HepG2 (cell line): ENCODE measurements at regions not wholly inside any gene's neighbourhood (a gene's known extent, or its start where the extent isn't known, plus 50 kb on each side); places are given as distances from the start of the nearest gene placed in this dataset.

ENCODE experiments used
- ARNT ChIP-seq: fragments of 450-650 bp; IDR thresholded peaks from 2 replicates; pipeline ENCODE4 v1.6.1; 2017
- BRD4 ChIP-seq: sonication (generic); formaldehyde crosslinking; IDR thresholded peaks from 2 replicates; pipeline ENCODE4 v1.4.0; 2020; ENCODE audit warnings: missing genetic modification reagents
- GTF2F1 ChIP-seq: fragments of 150-350 bp; IDR thresholded peaks from 2 replicates; pipeline ENCODE4 v1.6.1; 2014; ENCODE audit warnings: low read length
- HNRNPL ChIP-seq: fragments of 200-400 bp; formaldehyde crosslinking; IDR thresholded peaks from 2 replicates; pipeline ENCODE4 v1.6.1; 2017; ENCODE audit warnings: mild to moderate bottlenecking, low read depth, low read length
- ISX ChIP-seq: sonication (generic); formaldehyde crosslinking; conservative IDR thresholded peaks from 2 replicates; pipeline ENCODE4 v1.5.0; 2020; ENCODE audit warnings: missing genetic modification reagents
- KDM2A ChIP-seq: sonication (generic); formaldehyde crosslinking; IDR thresholded peaks from 2 replicates; pipeline ENCODE4 v1.4.0; 2020; ENCODE audit warnings: low read depth, missing genetic modification reagents, borderline replicate concordance
- MED13 ChIP-seq: sonication (generic); formaldehyde crosslinking; IDR thresholded peaks from 2 replicates; pipeline ENCODE4 v1.5.0; 2020; ENCODE audit warnings: missing genetic modification reagents
- MNT ChIP-seq: fragments of 450-650 bp; IDR thresholded peaks from 2 replicates; pipeline ENCODE4 v1.6.1; 2016
- NR1H2 ChIP-seq: sonication (generic); formaldehyde crosslinking; IDR thresholded peaks from 2 replicates; pipeline ENCODE4 v1.8.1; 2022; ENCODE audit warnings: low read depth, missing genetic modification reagents, borderline replicate concordance
- ZIK1 ChIP-seq: sonication (generic); formaldehyde crosslinking; IDR thresholded peaks from 2 replicates; pipeline ENCODE4 v1.5.0; 2020; ENCODE audit warnings: mild to moderate bottlenecking, low read depth, missing genetic modification reagents, borderline replicate concordance
- ZNF274 ChIP-seq: sonication (generic); formaldehyde crosslinking; IDR thresholded peaks from 2 replicates; pipeline ENCODE4 v1.5.1; 2020; ENCODE audit warnings: mild to moderate bottlenecking, missing genetic modification reagents
- ZNF350 ChIP-seq: sonication (generic); formaldehyde crosslinking; IDR thresholded peaks from 2 replicates; pipeline ENCODE4 v1.4.0; 2020; ENCODE audit warnings: mild to moderate bottlenecking, low read depth, missing genetic modification reagents, borderline replicate concordance
- ZNF503 ChIP-seq: sonication (generic); formaldehyde crosslinking; IDR thresholded peaks from 2 replicates; pipeline ENCODE4 v1.4.0; 2020; ENCODE audit warnings: missing genetic modification reagents
- ZNF747 ChIP-seq: sonication (generic); formaldehyde crosslinking; IDR thresholded peaks from 2 replicates; pipeline ENCODE4 v1.8.1; 2023; ENCODE audit warnings: missing genetic modification reagents, mild to moderate bottlenecking, borderline replicate concordance
- TF ChIP-seq, protein P1 (sequence below): sonication (generic); formaldehyde crosslinking; conservative IDR thresholded peaks from 2 replicates; pipeline ENCODE4 v1.4.0; 2020; ENCODE audit warnings: missing genetic modification reagents
- TF ChIP-seq, protein P2 (sequence below): sonication (generic); formaldehyde crosslinking; IDR thresholded peaks from 2 replicates; pipeline ENCODE4 v1.4.0; 2020; ENCODE audit warnings: mild to moderate bottlenecking, missing genetic modification reagents

GRCh38 chr14:54291491-54292191 lies 105.2 kb upstream of the CDKN3 start (continued):
- TF ChIP-seq ZNF503 (CRISPR knock-in tag) (peak; percentile 79; the same call in 1 of the 2 replicates), ZNF747 (CRISPR knock-in tag) (no peak), ISX (CRISPR knock-in tag) (no peak), BRD4 (no peak), ZNF350 (CRISPR knock-in tag) (peak; percentile 29; the same call in 1 of the 2 replicates), KDM2A (CRISPR knock-in tag) (no peak), ZNF274 (CRISPR knock-in tag) (no peak), GTF2F1 (no peak), ZIK1 (no peak), NR1H2 (no peak), MED13 (CRISPR knock-in tag) (no peak), ARNT (no peak), HNRNPL (no peak), MNT (no peak)
- TF ChIP-seq, protein P1, sequence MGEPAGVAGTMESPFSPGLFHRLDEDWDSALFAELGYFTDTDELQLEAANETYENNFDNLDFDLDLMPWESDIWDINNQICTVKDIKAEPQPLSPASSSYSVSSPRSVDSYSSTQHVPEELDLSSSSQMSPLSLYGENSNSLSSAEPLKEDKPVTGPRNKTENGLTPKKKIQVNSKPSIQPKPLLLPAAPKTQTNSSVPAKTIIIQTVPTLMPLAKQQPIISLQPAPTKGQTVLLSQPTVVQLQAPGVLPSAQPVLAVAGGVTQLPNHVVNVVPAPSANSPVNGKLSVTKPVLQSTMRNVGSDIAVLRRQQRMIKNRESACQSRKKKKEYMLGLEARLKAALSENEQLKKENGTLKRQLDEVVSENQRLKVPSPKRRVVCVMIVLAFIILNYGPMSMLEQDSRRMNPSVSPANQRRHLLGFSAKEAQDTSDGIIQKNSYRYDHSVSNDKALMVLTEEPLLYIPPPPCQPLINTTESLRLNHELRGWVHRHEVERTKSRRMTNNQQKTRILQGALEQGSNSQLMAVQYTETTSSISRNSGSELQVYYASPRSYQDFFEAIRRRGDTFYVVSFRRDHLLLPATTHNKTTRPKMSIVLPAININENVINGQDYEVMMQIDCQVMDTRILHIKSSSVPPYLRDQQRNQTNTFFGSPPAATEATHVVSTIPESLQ: no peak
- TF ChIP-seq, protein P2, sequence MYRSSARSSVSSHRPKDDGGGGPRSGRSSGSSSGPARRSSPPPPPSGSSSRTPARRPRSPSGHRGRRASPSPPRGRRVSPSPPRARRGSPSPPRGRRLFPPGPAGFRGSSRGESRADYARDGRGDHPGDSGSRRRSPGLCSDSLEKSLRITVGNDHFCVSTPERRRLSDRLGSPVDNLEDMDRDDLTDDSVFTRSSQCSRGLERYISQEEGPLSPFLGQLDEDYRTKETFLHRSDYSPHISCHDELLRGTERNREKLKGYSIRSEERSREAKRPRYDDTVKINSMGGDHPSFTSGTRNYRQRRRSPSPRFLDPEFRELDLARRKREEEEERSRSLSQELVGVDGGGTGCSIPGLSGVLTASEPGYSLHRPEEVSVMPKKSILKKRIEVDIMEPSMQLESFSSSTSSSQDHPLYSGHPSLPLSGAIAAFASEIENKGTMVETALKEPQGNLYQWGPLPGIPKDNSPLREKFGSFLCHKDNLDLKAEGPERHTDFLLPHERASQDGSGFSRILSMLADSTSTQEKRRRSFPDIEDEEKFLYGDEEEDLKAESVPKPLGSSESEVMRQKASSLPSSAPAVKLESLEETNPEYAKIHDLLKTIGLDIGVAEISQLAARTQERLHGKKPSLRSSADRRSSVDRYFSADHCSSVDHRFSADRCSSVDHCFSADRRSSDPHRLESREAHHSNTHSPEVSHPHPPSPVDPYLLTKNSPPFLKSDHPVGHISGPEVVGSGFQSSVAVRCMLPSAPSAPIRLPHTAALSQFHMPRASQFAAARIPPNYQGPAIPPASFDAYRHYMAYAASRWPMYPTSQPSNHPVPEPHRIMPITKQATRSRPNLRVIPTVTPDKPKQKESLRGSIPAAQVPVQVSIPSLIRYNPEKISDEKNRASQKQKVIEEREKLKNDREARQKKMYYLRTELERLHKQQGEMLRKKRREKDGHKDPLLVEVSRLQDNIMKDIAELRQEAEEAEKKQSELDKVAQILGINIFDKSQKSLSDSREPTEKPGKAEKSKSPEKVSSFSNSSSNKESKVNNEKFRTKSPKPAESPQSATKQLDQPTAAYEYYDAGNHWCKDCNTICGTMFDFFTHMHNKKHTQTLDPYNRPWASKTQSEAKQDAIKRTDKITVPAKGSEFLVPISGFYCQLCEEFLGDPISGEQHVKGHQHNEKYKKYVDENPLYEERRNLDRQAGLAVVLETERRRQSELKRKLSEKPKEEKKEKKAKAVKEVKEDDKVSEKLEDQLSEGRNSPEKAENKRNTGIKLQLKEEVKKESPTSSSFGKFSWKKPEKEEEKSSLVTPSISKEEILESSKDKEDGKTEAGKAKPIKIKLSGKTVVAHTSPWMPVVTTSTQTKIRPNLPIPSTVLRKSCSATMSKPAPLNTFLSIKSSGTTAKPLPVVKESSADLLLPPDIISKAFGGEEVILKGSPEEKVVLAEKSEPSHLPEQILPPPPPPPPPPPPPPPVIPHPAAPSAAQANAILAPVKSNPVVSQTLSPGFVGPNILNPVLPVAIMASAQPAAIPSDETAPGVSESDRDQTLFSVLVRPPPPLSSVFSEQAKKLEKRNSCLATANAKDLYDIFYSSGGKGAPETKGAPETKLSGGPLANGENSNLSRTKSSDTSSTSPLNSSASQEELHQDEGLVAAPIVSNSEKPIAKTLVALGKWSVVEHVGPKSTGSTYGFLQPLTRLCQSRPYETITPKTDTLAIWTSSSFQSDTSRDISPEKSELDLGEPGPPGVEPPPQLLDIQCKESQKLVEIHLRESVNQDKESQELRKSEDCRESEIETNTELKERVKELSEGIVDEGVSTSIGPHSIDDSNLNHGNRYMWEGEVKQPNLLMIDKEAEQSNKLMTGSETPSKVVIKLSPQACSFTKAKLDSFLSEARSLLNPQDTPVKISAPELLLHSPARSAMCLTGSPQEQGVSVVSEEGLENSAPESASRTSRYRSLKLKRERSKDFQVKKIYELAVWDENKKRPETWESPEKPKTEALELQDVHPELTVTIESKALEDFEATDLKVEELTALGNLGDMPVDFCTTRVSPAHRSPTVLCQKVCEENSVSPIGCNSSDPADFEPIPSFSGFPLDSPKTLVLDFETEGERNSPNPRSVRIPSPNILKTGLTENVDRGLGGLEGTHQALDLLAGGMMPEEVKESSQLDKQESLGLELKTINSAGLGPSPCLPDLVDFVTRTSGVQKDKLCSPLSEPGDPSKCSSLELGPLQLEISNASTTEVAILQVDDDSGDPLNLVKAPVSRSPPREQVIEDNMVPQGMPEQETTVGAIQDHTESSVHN (CRISPR knock-in tag): no peak
